ENCODE measurements at regions not wholly inside any gene's neighbourhood (a gene's known extent, or its start where the extent isn't known, plus 50 kb on each side); places are given as distances from the start of the nearest gene placed in this dataset.

DNA sequence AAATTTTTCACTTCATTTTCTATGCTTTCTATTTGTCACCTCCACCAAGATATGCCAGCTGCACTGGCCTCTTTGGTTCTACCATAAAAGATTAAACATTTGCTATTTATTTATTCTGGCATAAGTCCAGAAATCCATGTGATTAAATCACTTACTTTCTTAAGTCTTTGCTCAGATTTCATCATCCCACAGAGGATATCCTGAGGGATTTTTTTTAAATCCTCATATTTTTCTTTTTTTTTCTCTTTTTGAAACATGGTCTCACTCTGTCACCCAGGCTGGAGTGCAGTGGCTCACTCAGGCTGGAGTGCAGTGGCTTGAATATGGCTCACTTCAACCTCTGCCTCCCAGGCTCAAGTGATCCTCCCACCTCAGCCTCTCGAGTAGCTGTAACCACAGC lies 645.4 kb upstream of the ATXN7L3B start (continued):
- TF ChIP-seq, protein P1, sequence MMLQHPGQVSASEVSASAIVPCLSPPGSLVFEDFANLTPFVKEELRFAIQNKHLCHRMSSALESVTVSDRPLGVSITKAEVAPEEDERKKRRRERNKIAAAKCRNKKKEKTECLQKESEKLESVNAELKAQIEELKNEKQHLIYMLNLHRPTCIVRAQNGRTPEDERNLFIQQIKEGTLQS (IDR thresholded peaks at IDR 0.05; ENCODE audit: insufficient read depth, low read depth, low read length) = no peak
- TF ChIP-seq KDM4A (IDR thresholded peaks at IDR 0.05; ENCODE audit: low read depth, low read length, severe bottlenecking) = no peak

Data from H1 (cell line).